ENCODE measurements at regions not wholly inside any gene's neighbourhood (a gene's known extent, or its start where the extent isn't known, plus 50 kb on each side); places are given as distances from the start of the nearest gene placed in this dataset.

- no peaks in the 10 kb centered on the region for H3F3A ChIP-seq (replicated peaks; ENCODE audit: low read depth)
- ATAC-seq (no peak), DNase-seq (ENCODE audit: low spot score) (no peak)
- peaks cover 14% of the 10 kb centered on the region for H3K4me1 Mint-ChIP-seq
- no peak overlapping the region for H3K27ac Mint-ChIP-seq
- H3K4me3 ChIP-seq: no peak overlapping the region
- no peaks in the 10 kb centered on the region for H3K79me2 ChIP-seq (replicated peaks; ENCODE audit: insufficient read depth)
- H3K27ac ChIP-seq (ENCODE audit: low read depth): no peak overlapping the region
- H3K9me2 ChIP-seq (ENCODE audit: insufficient read depth): 0 out of 2 replicates have a peak, but pooled peaks cover 2% of the 10 kb centered on the region
- H3K36me3 Mint-ChIP-seq (ENCODE audit: low read depth): no peaks in the 10 kb centered on the region
- H3K4me3 Mint-ChIP-seq: no peak overlapping the region
- peaks cover 5% of the 10 kb centered on the region for H3K4me1 ChIP-seq (ENCODE audit: insufficient read depth)
- H3K27me3 ChIP-seq (ENCODE audit: insufficient read depth): no peaks in the 10 kb centered on the region
- no peaks in the 10 kb centered on the region for H3K36me3 ChIP-seq (ENCODE audit: insufficient read depth)
- TF ChIP-seq, protein P1, sequence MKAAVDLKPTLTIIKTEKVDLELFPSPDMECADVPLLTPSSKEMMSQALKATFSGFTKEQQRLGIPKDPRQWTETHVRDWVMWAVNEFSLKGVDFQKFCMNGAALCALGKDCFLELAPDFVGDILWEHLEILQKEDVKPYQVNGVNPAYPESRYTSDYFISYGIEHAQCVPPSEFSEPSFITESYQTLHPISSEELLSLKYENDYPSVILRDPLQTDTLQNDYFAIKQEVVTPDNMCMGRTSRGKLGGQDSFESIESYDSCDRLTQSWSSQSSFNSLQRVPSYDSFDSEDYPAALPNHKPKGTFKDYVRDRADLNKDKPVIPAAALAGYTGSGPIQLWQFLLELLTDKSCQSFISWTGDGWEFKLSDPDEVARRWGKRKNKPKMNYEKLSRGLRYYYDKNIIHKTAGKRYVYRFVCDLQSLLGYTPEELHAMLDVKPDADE (IDR thresholded peaks at IDR 0.05): no peak
- TF ChIP-seq, protein P2, sequence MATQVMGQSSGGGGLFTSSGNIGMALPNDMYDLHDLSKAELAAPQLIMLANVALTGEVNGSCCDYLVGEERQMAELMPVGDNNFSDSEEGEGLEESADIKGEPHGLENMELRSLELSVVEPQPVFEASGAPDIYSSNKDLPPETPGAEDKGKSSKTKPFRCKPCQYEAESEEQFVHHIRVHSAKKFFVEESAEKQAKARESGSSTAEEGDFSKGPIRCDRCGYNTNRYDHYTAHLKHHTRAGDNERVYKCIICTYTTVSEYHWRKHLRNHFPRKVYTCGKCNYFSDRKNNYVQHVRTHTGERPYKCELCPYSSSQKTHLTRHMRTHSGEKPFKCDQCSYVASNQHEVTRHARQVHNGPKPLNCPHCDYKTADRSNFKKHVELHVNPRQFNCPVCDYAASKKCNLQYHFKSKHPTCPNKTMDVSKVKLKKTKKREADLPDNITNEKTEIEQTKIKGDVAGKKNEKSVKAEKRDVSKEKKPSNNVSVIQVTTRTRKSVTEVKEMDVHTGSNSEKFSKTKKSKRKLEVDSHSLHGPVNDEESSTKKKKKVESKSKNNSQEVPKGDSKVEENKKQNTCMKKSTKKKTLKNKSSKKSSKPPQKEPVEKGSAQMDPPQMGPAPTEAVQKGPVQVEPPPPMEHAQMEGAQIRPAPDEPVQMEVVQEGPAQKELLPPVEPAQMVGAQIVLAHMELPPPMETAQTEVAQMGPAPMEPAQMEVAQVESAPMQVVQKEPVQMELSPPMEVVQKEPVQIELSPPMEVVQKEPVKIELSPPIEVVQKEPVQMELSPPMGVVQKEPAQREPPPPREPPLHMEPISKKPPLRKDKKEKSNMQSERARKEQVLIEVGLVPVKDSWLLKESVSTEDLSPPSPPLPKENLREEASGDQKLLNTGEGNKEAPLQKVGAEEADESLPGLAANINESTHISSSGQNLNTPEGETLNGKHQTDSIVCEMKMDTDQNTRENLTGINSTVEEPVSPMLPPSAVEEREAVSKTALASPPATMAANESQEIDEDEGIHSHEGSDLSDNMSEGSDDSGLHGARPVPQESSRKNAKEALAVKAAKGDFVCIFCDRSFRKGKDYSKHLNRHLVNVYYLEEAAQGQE (IDR thresholded peaks at IDR 0.05; ENCODE audit: unreplicated experiment): no peak
- TF ChIP-seq STAT1 (IDR thresholded peaks at IDR 0.05; ENCODE audit: unreplicated experiment) (no peak), ZNF331 (CRISPR knock-in tag; IDR thresholded peaks at IDR 0.05; ENCODE audit: low read depth) (no peak), POLR2AphosphoS5 (IDR thresholded peaks at IDR 0.05; ENCODE audit: low read depth) (no peak), EZH2 (IDR thresholded peaks at IDR 0.05; ENCODE audit: low read depth, unreplicated experiment) (no peak), ZNF462 (CRISPR knock-in tag; IDR thresholded peaks at IDR 0.05) (no peak), EZH2phosphoT487 (IDR thresholded peaks at IDR 0.05; ENCODE audit: unreplicated experiment) (no peak), NANOG (IDR thresholded peaks at IDR 0.05; ENCODE audit: borderline replicate concordance) (no peak), CREB1 (CRISPR knock-in tag; IDR thresholded peaks at IDR 0.05; ENCODE audit: low read depth) (no peak), ZNF114 (CRISPR knock-in tag; IDR thresholded peaks at IDR 0.05) (no peak), JUNB (IDR thresholded peaks at IDR 0.05; ENCODE audit: unreplicated experiment) (no peak)
- TF ChIP-seq, protein P3, sequence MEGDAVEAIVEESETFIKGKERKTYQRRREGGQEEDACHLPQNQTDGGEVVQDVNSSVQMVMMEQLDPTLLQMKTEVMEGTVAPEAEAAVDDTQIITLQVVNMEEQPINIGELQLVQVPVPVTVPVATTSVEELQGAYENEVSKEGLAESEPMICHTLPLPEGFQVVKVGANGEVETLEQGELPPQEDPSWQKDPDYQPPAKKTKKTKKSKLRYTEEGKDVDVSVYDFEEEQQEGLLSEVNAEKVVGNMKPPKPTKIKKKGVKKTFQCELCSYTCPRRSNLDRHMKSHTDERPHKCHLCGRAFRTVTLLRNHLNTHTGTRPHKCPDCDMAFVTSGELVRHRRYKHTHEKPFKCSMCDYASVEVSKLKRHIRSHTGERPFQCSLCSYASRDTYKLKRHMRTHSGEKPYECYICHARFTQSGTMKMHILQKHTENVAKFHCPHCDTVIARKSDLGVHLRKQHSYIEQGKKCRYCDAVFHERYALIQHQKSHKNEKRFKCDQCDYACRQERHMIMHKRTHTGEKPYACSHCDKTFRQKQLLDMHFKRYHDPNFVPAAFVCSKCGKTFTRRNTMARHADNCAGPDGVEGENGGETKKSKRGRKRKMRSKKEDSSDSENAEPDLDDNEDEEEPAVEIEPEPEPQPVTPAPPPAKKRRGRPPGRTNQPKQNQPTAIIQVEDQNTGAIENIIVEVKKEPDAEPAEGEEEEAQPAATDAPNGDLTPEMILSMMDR (conservative IDR thresholded peaks at IDR 0.05; ENCODE audit: low read depth in 2 of 2): no peak
- H2AFZ ChIP-seq: no peak overlapping the region
- peaks cover 5% of the 10 kb centered on the region for H3K27me3 Mint-ChIP-seq (ENCODE audit: insufficient read depth, low read depth, poor library complexity)
- H3K9me3 Mint-ChIP-seq: peaks cover 5% of the 10 kb centered on the region
- no peaks in the 10 kb centered on the region for H4K20me1 ChIP-seq (replicated peaks; ENCODE audit: insufficient read depth)
- 0 out of 2 replicates have a peak overlapping the region, but pooled peaks have one; percentile 17 for H3K4me2 ChIP-seq
These were observed 172.5 kb upstream of the MGAT5 start for GRCh38 chr2:134081238-134081938.

Measured in GM23338 (cell line).